T follicular helper cell (primary cell): ENCODE measurements at regions not wholly inside any gene's neighbourhood (a gene's known extent, or its start where the extent isn't known, plus 50 kb on each side); places are given as distances from the start of the nearest gene placed in this dataset.
"Not testable (repeated sequence)": the region's sequence is repeated elsewhere in the genome, so short reads cannot be mapped to it uniquely, and the experiment has no call there.

ENCODE experiments used
- DNase-seq: peaks from one replicate; pipeline ENCODE4 v3.0.0-alpha.2; 2020; ENCODE audit warnings: low read depth

- no peak for DNase-seq
These were observed 742.5 kb downstream of the ETS1 start for GRCh38 chr11:127844876-127845275.

- peak; percentile 12 for DNase-seq
These were observed 743.6 kb downstream of the ETS1 start for GRCh38 chr11:127843483-127844396.

- DNase-seq, result no peak
These were observed 762.2 kb downstream of the ETS1 start for GRCh38 chr11:127825183-127825582.

- no peak for DNase-seq
These were observed 768.7 kb downstream of the ETS1 start for GRCh38 chr11:127818625-127819024.

- DNase-seq, result no peak
These were observed 770.4 kb downstream of the ETS1 start for GRCh38 chr11:127816962-127817361.

GRCh38 chr11:127815331-127815730 lies 772.0 kb downstream of the ETS1 start:
- DNase-seq, result no peak

GRCh38 chr11:127806501-127806900 lies 780.9 kb downstream of the ETS1 start:
- DNase-seq, result no peak

GRCh38 chr11:127805771-127806170 lies 781.6 kb downstream of the ETS1 start:
- DNase-seq, result no peak

- no peak for DNase-seq
These were observed 782.5 kb downstream of the ETS1 start for GRCh38 chr11:127804747-127805400.

GRCh38 chr11:127803755-127804154 lies 783.6 kb downstream of the ETS1 start:
- DNase-seq, result no peak

- no peak for DNase-seq
These were observed 786.2 kb downstream of the ETS1 start for GRCh38 chr11:127800989-127801688.

GRCh38 chr11:127795326-127795725 lies 792.0 kb downstream of the ETS1 start:
- no peak for DNase-seq

GRCh38 chr11:127791844-127792243 lies 791.3 kb upstream of the KIRREL3 start:
- DNase-seq, result no peak

- DNase-seq, result no peak
These were observed 790.0 kb upstream of the KIRREL3 start for GRCh38 chr11:127790592-127790991.

- no peak for DNase-seq
These were observed 789.4 kb upstream of the KIRREL3 start for GRCh38 chr11:127789927-127790326.

GRCh38 chr11:127772938-127773337 lies 772.4 kb upstream of the KIRREL3 start:
- DNase-seq, result not testable (repeated sequence)

GRCh38 chr11:127768931-127769330 lies 768.4 kb upstream of the KIRREL3 start:
- not testable (repeated sequence) for DNase-seq

- no peak for DNase-seq
These were observed 766.2 kb upstream of the KIRREL3 start for GRCh38 chr11:127766734-127767133.

GRCh38 chr11:127738771-127739286 lies 738.3 kb upstream of the KIRREL3 start:
- DNase-seq, result no peak

- DNase-seq, result no peak
These were observed 736.9 kb upstream of the KIRREL3 start for GRCh38 chr11:127737499-127737898.

- no peak for DNase-seq
These were observed 733.0 kb upstream of the KIRREL3 start for GRCh38 chr11:127733552-127733951.

GRCh38 chr11:127726367-127726766 lies 725.8 kb upstream of the KIRREL3 start:
- DNase-seq, result no peak
